ENCODE measurements at regions not wholly inside any gene's neighbourhood (a gene's known extent, or its start where the extent isn't known, plus 50 kb on each side); places are given as distances from the start of the nearest gene placed in this dataset.

- Histone ChIP-seq H3K79me2 (ENCODE audit: insufficient read depth, low read length) (no peaks in the 10 kb centered on the region), H3K4me1 (ENCODE audit: insufficient read depth, low read length) (no peaks in the 10 kb centered on the region), H3K23ac (ENCODE audit: insufficient read length, low read depth, low read length) (no peak overlapping the region), H3T11ph (ENCODE audit: low read length) (no peak overlapping the region), H3K4me2 (ENCODE audit: insufficient read depth, insufficient read length, low read length) (no peak overlapping the region), H3K9me3 (ENCODE audit: control insufficient read depth, low read depth, low read length) (no peaks in the 10 kb centered on the region), H2BK20ac (ENCODE audit: low read depth, low read length, poor library complexity, severe bottlenecking) (no peak overlapping the region), H3K79me1 (ENCODE audit: insufficient read depth, low read depth, low read length, poor library complexity, severe bottlenecking) (no peaks in the 10 kb centered on the region), H3K14ac (ENCODE audit: insufficient read depth, low read length) (no peak overlapping the region), H4K20me1 (ENCODE audit: control insufficient read depth, insufficient read depth, insufficient read length) (no peaks in the 10 kb centered on the region), H2BK120ac (ENCODE audit: low read depth, low read length, poor library complexity, severe bottlenecking) (no peak overlapping the region), H4K8ac (replicated peaks; ENCODE audit: insufficient read length, low read depth, low read length) (no peak overlapping the region), H3K56ac (ENCODE audit: insufficient read length, low read depth, low read length) (no peak overlapping the region), H3K9ac (ENCODE audit: extremely low read depth, insufficient read length, low read length) (no peak overlapping the region), H3K18ac (ENCODE audit: insufficient read length, low read depth, low read length) (no peak overlapping the region), H4K91ac (ENCODE audit: insufficient read length, low read depth, low read length) (no peak overlapping the region), H3K4ac (ENCODE audit: low read depth, low read length) (no peak overlapping the region), H3K27me3 (ENCODE audit: insufficient read depth, low read length) (no peaks in the 10 kb centered on the region), H2BK15ac (ENCODE audit: low read depth, low read length) (no peak overlapping the region), H3K23me2 (ENCODE audit: insufficient read length, low read depth, low read length, poor library complexity, severe bottlenecking) (no peaks in the 10 kb centered on the region), H4K5ac (ENCODE audit: insufficient read length, low read depth, low read length) (no peak overlapping the region), H2AK5ac (ENCODE audit: insufficient read length, low read length) (no peak overlapping the region), H2BK12ac (ENCODE audit: insufficient read length, low read depth, low read length) (no peak overlapping the region), H3K27ac (ENCODE audit: insufficient read length, low read depth, low read length) (no peak overlapping the region), H2AFZ (ENCODE audit: low read length) (no peak overlapping the region), H2BK5ac (ENCODE audit: insufficient read length, low read length) (no peak overlapping the region)
- no peaks in the 10 kb centered on the region for H3K9me3 Mint-ChIP-seq
- no peak overlapping the region for H3K4me3 Mint-ChIP-seq
- no peak for TF ChIP-seq CTCF (conservative IDR thresholded peaks at IDR 0.05)
- no peaks in the 10 kb centered on the region for H3K4me1 Mint-ChIP-seq
- no peaks in the 10 kb centered on the region for H3K27me3 Mint-ChIP-seq (ENCODE audit: low read depth)
- no CpG with 5 or more reads among the region's 1 CpG for WGBS (ENCODE audit: extremely low coverage, insufficient read length, low lambda C conversion rate)
- no peak overlapping the region for H3K27ac Mint-ChIP-seq
- H3K36me3 Mint-ChIP-seq (ENCODE audit: insufficient read depth in 1 of 3, low read depth in 3 of 3): no peaks in the 10 kb centered on the region
- no peak for DNase-seq
These were observed 522.7 kb downstream of the NUF2 start for GRCh38 chr1:163844459-163844858.
